ENCODE measurements at regions not wholly inside any gene's neighbourhood (a gene's known extent, or its start where the extent isn't known, plus 50 kb on each side); places are given as distances from the start of the nearest gene placed in this dataset.

- H3K9me3 ChIP-seq (ENCODE audit: control insufficient read depth in 1 of 2, insufficient read depth in 1 of 2, low read depth in 1 of 2, low read length in 2 of 2) = peaks cover 23 to 24% of the 10 kb centered on the region in 2 experiments; a peak in 2 of 4 replicates
These were observed 67.8 kb downstream of the MAF start for GRCh38 chr16:79532785-79533184.

More at GRCh38 chr16:79532785-79533184, 67.8 kb downstream of the MAF start:
- H3K79me2 ChIP-seq (ENCODE audit: insufficient read depth, low read length) = no peaks in the 10 kb centered on the region
- H3K4me3 ChIP-seq (replicated peaks in 1 of 2; ENCODE audit: low read depth in 1 of 2, low read length in 2 of 2) = no peak overlapping the region
- H3K9me2 ChIP-seq (ENCODE audit: insufficient read depth) = no peaks in the 10 kb centered on the region
- TF ChIP-seq TCF7L2 (IDR thresholded peaks at IDR 0.05; ENCODE audit: borderline replicate concordance, extremely low read depth, insufficient read depth, insufficient read length) (no peak), ZBTB33 (IDR thresholded peaks at IDR 0.05; ENCODE audit: extremely low read depth, insufficient replicate concordance, low read length) (no peak), EZH2 (IDR thresholded peaks at IDR 0.05) (no peak), JUND (IDR thresholded peaks at IDR 0.05) (no peak), ZNF274 (IDR thresholded peaks at IDR 0.05; ENCODE audit: low read depth, low read length) (no peak), FOSL1 (IDR thresholded peaks at IDR 0.05; ENCODE audit: low read depth) (no peak), ZFX (IDR thresholded peaks at IDR 0.05) (no peak), REST (IDR thresholded peaks at IDR 0.05; ENCODE audit: low read depth) (no peak), ELF1 (IDR thresholded peaks at IDR 0.05; ENCODE audit: borderline replicate concordance, low read depth) (no peak), ATF3 (IDR thresholded peaks at IDR 0.05) (no peak), POLR2A (IDR thresholded peaks at IDR 0.05; ENCODE audit: borderline replicate concordance, extremely low read depth, insufficient read depth, insufficient read length) (no peak), SP1 (IDR thresholded peaks at IDR 0.05; ENCODE audit: low read depth) (no peak), SRF (IDR thresholded peaks at IDR 0.05; ENCODE audit: low read depth) (no peak), YY1 (IDR thresholded peaks at IDR 0.05; ENCODE audit: extremely low read depth, insufficient replicate concordance, low read depth, low read length) (no peak), CEBPB (IDR thresholded peaks at IDR 0.05; ENCODE audit: low read depth) (no peak), SIN3A (IDR thresholded peaks at IDR 0.05; ENCODE audit: low read depth) (no peak), POLR2AphosphoS5 (IDR thresholded peaks at IDR 0.05; ENCODE audit: low read depth, low read length) (no peak), RAD21 (IDR thresholded peaks at IDR 0.05; ENCODE audit: low read depth) (no peak)
- H4K20me1 ChIP-seq (ENCODE audit: insufficient read depth) = no peaks in the 10 kb centered on the region
- H3K4me2 ChIP-seq (ENCODE audit: low read length) = no peak overlapping the region
- no peak overlapping the region for H3K27ac ChIP-seq (ENCODE audit: low read depth, low read length)
- ChIA-PET RAD21 (ENCODE audit: low non-redundant PET in 1 of 2, low total read pairs in 2 of 2, uncharacterized antibody in 2 of 2, unreplicated experiment in 2 of 2) (no interaction called here), CTCF (no interaction called here), POLR2A (no interaction called here)
- H3K36me3 ChIP-seq (ENCODE audit: control insufficient read depth in 1 of 2, insufficient read depth in 2 of 2, low read length in 2 of 2) = no peaks in the 10 kb centered on the region
- no peaks in the 10 kb centered on the region for H3K4me1 ChIP-seq (ENCODE audit: control insufficient read depth in 1 of 2, insufficient read depth in 2 of 2, low read length in 2 of 2)
- DNase-seq (ENCODE audit: low read depth, low spot score) (no peak), ATAC-seq (no peak)
- no peaks in the 10 kb centered on the region for H3K27me3 ChIP-seq (ENCODE audit: insufficient read depth, low read length)
- H2AFZ ChIP-seq (ENCODE audit: low read depth, low read length, poor library complexity, severe bottlenecking) = no peak overlapping the region
- H3K9ac ChIP-seq (ENCODE audit: low read length) = no peak overlapping the region
- BruUV-seq (replicated peaks) = no TSS peak
- intact Hi-C loops (cut with micrococcal nuclease) = no loop called here
